Umbilical cord (tissue), 1 donor: ENCODE measurements at regions not wholly inside any gene's neighbourhood (a gene's known extent, or its start where the extent isn't known, plus 50 kb on each side); places are given as distances from the start of the nearest gene placed in this dataset.
"Not testable (repeated sequence)": the region's sequence is repeated elsewhere in the genome, so short reads cannot be mapped to it uniquely, and the experiment has no call there.

Source experiments
- DNase-seq: peaks from one replicate; pipeline ENCODE4 v3.0.0-alpha.2; 2015; ENCODE audit warnings: low spot score

- DNase-seq, result no peak
These were observed 167.5 kb downstream of the SOD2 start for GRCh38 chr6:159525445-159526025.

GRCh38 chr6:159522877-159523547 is 170.0 kb downstream of the SOD2 start:
- DNase-seq, result no peak

- DNase-seq, result no peak
These were observed 171.1 kb downstream of the SOD2 start for GRCh38 chr6:159521962-159522361.

- DNase-seq, result no peak
These were observed 173.0 kb downstream of the SOD2 start for GRCh38 chr6:159520002-159520401.

GRCh38 chr6:159515811-159516210 is 177.2 kb downstream of the SOD2 start:
- not testable (repeated sequence) for DNase-seq

GRCh38 chr6:159513914-159514313 is 179.1 kb downstream of the SOD2 start:
- no peak for DNase-seq

GRCh38 chr6:159513074-159513720 is 179.8 kb downstream of the SOD2 start:
- DNase-seq, result no peak

- DNase-seq, result no peak
These were observed 180.5 kb downstream of the SOD2 start for GRCh38 chr6:159512571-159512970.

GRCh38 chr6:159512104-159512503 is 180.9 kb downstream of the SOD2 start:
- no peak for DNase-seq

GRCh38 chr6:159510141-159510540 is 182.9 kb downstream of the SOD2 start:
- no peak for DNase-seq

- DNase-seq, result no peak
These were observed 184.1 kb downstream of the SOD2 start for GRCh38 chr6:159508931-159509330.

GRCh38 chr6:159506048-159506447 is 187.0 kb downstream of the SOD2 start:
- no peak for DNase-seq

- no peak for DNase-seq
These were observed 187.7 kb downstream of the SOD2 start for GRCh38 chr6:159505140-159505922.

GRCh38 chr6:159501558-159501957 is 191.5 kb downstream of the SOD2 start:
- no peak for DNase-seq

GRCh38 chr6:159499034-159499433 is 194.0 kb downstream of the SOD2 start:
- no peak for DNase-seq

- DNase-seq, result no peak
These were observed 198.5 kb downstream of the SOD2 start for GRCh38 chr6:159494586-159494972.

- DNase-seq, result no peak
These were observed 199.0 kb downstream of the SOD2 start for GRCh38 chr6:159493898-159494585.

GRCh38 chr6:159493231-159493897 is 199.7 kb downstream of the SOD2 start:
- DNase-seq, result no peak

- no peak for DNase-seq
These were observed 202.6 kb downstream of the SOD2 start for GRCh38 chr6:159490298-159490937.

- no peak for DNase-seq
These were observed 205.4 kb downstream of the SOD2 start for GRCh38 chr6:159487636-159488035.

GRCh38 chr6:159483259-159483658 is 209.8 kb downstream of the SOD2 start:
- no peak for DNase-seq
